ENCODE measurements at regions not wholly inside any gene's neighbourhood (a gene's known extent, or its start where the extent isn't known, plus 50 kb on each side); places are given as distances from the start of the nearest gene placed in this dataset.

GRCh38 chr6:63371104-63371715, 51.4 kb upstream of the LGSN start:
- no peak for DNase-seq
- Histone ChIP-seq H3K36me3 (no peaks in the 10 kb centered on the region), H3K4me3 (no peak overlapping the region), H3K27ac (no peak overlapping the region), H3K4me1 (no peaks in the 10 kb centered on the region), H3K27me3 (no peaks in the 10 kb centered on the region; the same call in 1 of the 2 replicates), H3K9me3 (replicated peaks) (no peaks in the 10 kb centered on the region)

GRCh38 chr6:63372951-63373533, 53.3 kb upstream of the LGSN start:
- Histone ChIP-seq H3K4me3 (no peak overlapping the region), H3K4me1 (no peaks in the 10 kb centered on the region), H3K9me3 (replicated peaks) (no peaks in the 10 kb centered on the region), H3K27me3 (no peaks in the 10 kb centered on the region; the same call in 1 of the 2 replicates), H3K36me3 (no peaks in the 10 kb centered on the region), H3K27ac (no peak overlapping the region)
- no peak for DNase-seq

GRCh38 chr6:63389191-63389844, 69.5 kb upstream of the LGSN start:
- Histone ChIP-seq H3K27ac (no peak overlapping the region), H3K36me3 (no peaks in the 10 kb centered on the region), H3K4me3 (no peak overlapping the region), H3K27me3 (no peaks in the 10 kb centered on the region), H3K9me3 (replicated peaks) (no peaks in the 10 kb centered on the region), H3K4me1 (no peaks in the 10 kb centered on the region)
- no peak for DNase-seq

- no peak overlapping the region for H3K27ac ChIP-seq
- H3K9me3 ChIP-seq (replicated peaks), result no peaks in the 10 kb centered on the region
- H3K36me3 ChIP-seq, result no peaks in the 10 kb centered on the region
- no peaks in the 10 kb centered on the region for H3K4me1 ChIP-seq
- H3K4me3 ChIP-seq, result no peak overlapping the region
- no peaks in the 10 kb centered on the region for H3K27me3 ChIP-seq
- no peak for DNase-seq
Measured at GRCh38 chr6:63391203-63391970, 71.6 kb upstream of the LGSN start.

GRCh38 chr6:63392092-63392724, 72.4 kb upstream of the LGSN start:
- Histone ChIP-seq H3K9me3 (replicated peaks) (no peaks in the 10 kb centered on the region), H3K27me3 (no peaks in the 10 kb centered on the region), H3K27ac (no peak overlapping the region), H3K36me3 (no peaks in the 10 kb centered on the region), H3K4me3 (no peak overlapping the region), H3K4me1 (no peaks in the 10 kb centered on the region)
- no peak for DNase-seq

- Histone ChIP-seq H3K36me3 (no peaks in the 10 kb centered on the region), H3K9me3 (replicated peaks) (no peaks in the 10 kb centered on the region), H3K27ac (no peak overlapping the region), H3K4me1 (no peaks in the 10 kb centered on the region), H3K27me3 (no peaks in the 10 kb centered on the region), H3K4me3 (no peak overlapping the region)
- no peak for DNase-seq
Measured at GRCh38 chr6:63394656-63395308, 75.0 kb upstream of the LGSN start.

- H3K4me1 ChIP-seq, result no peaks in the 10 kb centered on the region
- no peaks in the 10 kb centered on the region for H3K36me3 ChIP-seq
- H3K27me3 ChIP-seq, result no peaks in the 10 kb centered on the region
- H3K9me3 ChIP-seq (replicated peaks), result no peaks in the 10 kb centered on the region
- H3K4me3 ChIP-seq, result no peak overlapping the region
- H3K27ac ChIP-seq, result no peak overlapping the region
- DNase-seq, result no peak
Measured at GRCh38 chr6:63395381-63395780, 75.6 kb upstream of the LGSN start.

- Histone ChIP-seq H3K4me1 (no peaks in the 10 kb centered on the region), H3K9me3 (replicated peaks) (no peaks in the 10 kb centered on the region), H3K27me3 (no peaks in the 10 kb centered on the region), H3K36me3 (no peaks in the 10 kb centered on the region), H3K27ac (no peak overlapping the region), H3K4me3 (no peak overlapping the region)
- no peak for DNase-seq
Measured at GRCh38 chr6:63403725-63404124, 83.9 kb upstream of the LGSN start.

- DNase-seq, result no peak
- Histone ChIP-seq H3K9me3 (replicated peaks) (no peaks in the 10 kb centered on the region), H3K36me3 (no peaks in the 10 kb centered on the region)
Measured at GRCh38 chr6:63410435-63411426, 90.9 kb upstream of the LGSN start.

GRCh38 chr6:63415286-63415685, 95.5 kb upstream of the LGSN start:
- DNase-seq, result no peak
- Histone ChIP-seq H3K36me3 (no peaks in the 10 kb centered on the region), H3K27ac (no peak overlapping the region), H3K27me3 (no peaks in the 10 kb centered on the region), H3K9me3 (replicated peaks) (no peaks in the 10 kb centered on the region), H3K4me3 (no peak overlapping the region), H3K4me1 (no peaks in the 10 kb centered on the region)

More at GRCh38 chr6:63410435-63411426, 90.9 kb upstream of the LGSN start:
- no peaks in the 10 kb centered on the region for H3K27me3 ChIP-seq
- H3K4me1 ChIP-seq, result no peaks in the 10 kb centered on the region
- H3K4me3 ChIP-seq, result no peak overlapping the region
- no peak overlapping the region for H3K27ac ChIP-seq

- Histone ChIP-seq H3K4me3 (no peak overlapping the region), H3K4me1 (no peaks in the 10 kb centered on the region), H3K36me3 (no peaks in the 10 kb centered on the region), H3K27me3 (no peaks in the 10 kb centered on the region), H3K9me3 (replicated peaks) (no peaks in the 10 kb centered on the region), H3K27ac (no peak overlapping the region)
- DNase-seq, result no peak
Measured at GRCh38 chr6:63418741-63419140, 99.0 kb upstream of the LGSN start.

GRCh38 chr6:63424636-63425035, 104.9 kb upstream of the LGSN start:
- Histone ChIP-seq H3K9me3 (replicated peaks) (no peaks in the 10 kb centered on the region), H3K4me1 (no peaks in the 10 kb centered on the region), H3K4me3 (no peak overlapping the region), H3K36me3 (no peaks in the 10 kb centered on the region), H3K27ac (no peak overlapping the region), H3K27me3 (no peaks in the 10 kb centered on the region)
- DNase-seq, result no peak

GRCh38 chr6:63425493-63425892, 105.7 kb upstream of the LGSN start:
- DNase-seq, result no peak
- H3K27me3 ChIP-seq, result no peaks in the 10 kb centered on the region
- H3K9me3 ChIP-seq (replicated peaks), result no peaks in the 10 kb centered on the region
- H3K4me3 ChIP-seq, result no peak overlapping the region
- H3K4me1 ChIP-seq, result no peaks in the 10 kb centered on the region
- no peaks in the 10 kb centered on the region for H3K36me3 ChIP-seq
- H3K27ac ChIP-seq, result no peak overlapping the region
